Endothelial cell of umbilical vein (primary cell): ENCODE measurements at regions not wholly inside any gene's neighbourhood (a gene's known extent, or its start where the extent isn't known, plus 50 kb on each side); places are given as distances from the start of the nearest gene placed in this dataset.

Source experiments
- BruUV-seq: library from RNA; stranded (reverse); fragments of 400-500 nt; replicated peaks from 2 replicates; lab custom pipeline; 2021; lab: Mats Ljungman, UMichigan
- CTCF ChIA-PET: fragments of 300-600, 350-600 bp; sonication (Branson Sonifier 250); formaldehyde crosslinking; loops from one replicate; lab custom pipeline; 2021; ENCODE audit warnings: antibody characterized with exemption, inconsistent platforms; lab: Charles Lee
- POLR2A ChIA-PET: fragments of 300-600, 350-600 bp; sonication (Branson Sonifier 250); formaldehyde crosslinking; loops from one replicate; lab custom pipeline; 2021; ENCODE audit warnings: antibody characterized with exemption, inconsistent platforms; lab: Charles Lee
- DNase-seq: peaks from one replicate; pipeline ENCODE4 v3.0.0-alpha.2; 2011; ENCODE audit warnings: low read depth, low spot score
- FAIRE-seq: peaks from 2 replicates; lab custom pipeline; 2011; peaks lifted over from hg19 to GRCh38; lab: Jason Lieb, UNC
- H2AFZ ChIP-seq: 2 replicates; pipeline ENCODE4 v1.6.0; 2012; ENCODE audit warnings: low read depth, low read length, control low read depth, inconsistent platforms
- H3K27ac ChIP-seq: 2 replicates; pipeline ENCODE4 v1.5.1; 2011; ENCODE audit warnings: low read depth, mild to moderate bottlenecking, control low read depth, low read length, moderate library complexity; ENCODE audit not compliant: insufficient read depth
- H3K27me3 ChIP-seq, 2 experiments: 2 replicates each; pipeline versions ENCODE4 v1.6.0 to v1.6.1; 2011; ENCODE audit warnings: low read length in 2 of 2, mixed read lengths in 1 of 2; ENCODE audit not compliant: control insufficient read depth in 2 of 2, insufficient read depth in 2 of 2
- H3K36me3 ChIP-seq, 2 experiments: 2 replicates in 1 of 2; 3 replicates in 1 of 2; pipeline ENCODE4 v1.5.1; 2011; ENCODE audit warnings: low read length in 2 of 2, mild to moderate bottlenecking in 1 of 2, moderate library complexity in 1 of 2; ENCODE audit not compliant: control insufficient read depth in 2 of 2, insufficient read depth in 2 of 2; ENCODE audit errors: extremely low read depth in 1 of 2
- H3K4me1 ChIP-seq: 3 replicates; pipeline ENCODE4 v1.5.1; 2011; ENCODE audit warnings: mild to moderate bottlenecking, low read length; ENCODE audit not compliant: control insufficient read depth, insufficient read depth; ENCODE audit errors: extremely low read depth
- H3K4me2 ChIP-seq: 2 replicates; pipeline ENCODE4 v1.6.1; 2011; ENCODE audit warnings: low read length, control low read depth, mixed read lengths; ENCODE audit not compliant: insufficient read depth
- H3K4me3 ChIP-seq, 3 experiments: fragments of 200-600 bp in 1 of 3; sonication (generic), shearing (Covaris generic) in 1 of 3; replicated peaks in 1 of 3; 2 replicates each; pipeline ENCODE4 v1.5.1; 2011 to 2016; ENCODE audit warnings: control low read depth in 3 of 3, low read length in 3 of 3, mild to moderate bottlenecking in 2 of 3, inconsistent platforms in 1 of 3, low read depth in 1 of 3, moderate library complexity in 1 of 3; ENCODE audit not compliant: insufficient read depth in 1 of 3
- H3K79me2 ChIP-seq: 2 replicates; pipeline ENCODE4 v1.6.0; 2012; ENCODE audit warnings: low read length, inconsistent platforms; ENCODE audit not compliant: control insufficient read depth, insufficient read depth
- H3K9ac ChIP-seq: replicated peaks from 2 replicates; pipeline ENCODE3; 2011; ENCODE audit warnings: low read length, control low read depth; ENCODE audit not compliant: insufficient read depth; ENCODE audit errors: extremely low read depth
- H3K9me1 ChIP-seq: replicated peaks from 3 replicates; pipeline ENCODE4 v1.6.0; 2011; ENCODE audit warnings: mild to moderate bottlenecking, low read length; ENCODE audit not compliant: control insufficient read depth, insufficient read depth; ENCODE audit errors: extremely low read depth
- H3K9me3 ChIP-seq: replicated peaks from 2 replicates; pipeline ENCODE4 v1.5.1; 2012; ENCODE audit warnings: low read length, inconsistent platforms; ENCODE audit not compliant: control insufficient read depth, insufficient read depth
- H4K20me1 ChIP-seq: replicated peaks from 2 replicates; pipeline ENCODE3; 2011; ENCODE audit warnings: mild to moderate bottlenecking, low read length; ENCODE audit not compliant: control insufficient read depth, insufficient read depth; ENCODE audit errors: extremely low read depth
- EZH2 ChIP-seq: IDR thresholded peaks from 2 replicates; pipeline ENCODE4 v1.6.1; 2012; ENCODE audit warnings: borderline replicate concordance, low read depth, mild to moderate bottlenecking, moderate library complexity, low read length, inconsistent platforms; ENCODE audit not compliant: severe bottlenecking
- FOS ChIP-seq: IDR thresholded peaks from 2 replicates; pipeline ENCODE4 v1.6.1; 2011; ENCODE audit warnings: mild to moderate bottlenecking, low read length, moderate library complexity, borderline replicate concordance; ENCODE audit not compliant: insufficient read depth
- GATA2 ChIP-seq: IDR thresholded peaks from 2 replicates; pipeline ENCODE4 v1.7.0; 2011; ENCODE audit warnings: low read depth, mild to moderate bottlenecking, moderate library complexity, mixed read lengths, low read length; ENCODE audit not compliant: insufficient read length, insufficient read depth
- JUN ChIP-seq: IDR thresholded peaks from 2 replicates; pipeline ENCODE4 v1.6.1; 2011; ENCODE audit warnings: borderline replicate concordance, low read depth; ENCODE audit not compliant: insufficient read length, insufficient read depth
- MYC ChIP-seq: IDR thresholded peaks from one replicate; pipeline ENCODE4 v1.6.1; 2011; ENCODE audit warnings: mild to moderate bottlenecking, low read depth, low read length
- POLR2A ChIP-seq: IDR thresholded peaks from 2 replicates; pipeline ENCODE4 v1.6.1; 2012; ENCODE audit warnings: low read depth, mild to moderate bottlenecking, control low read depth, low read length
- POLR2AphosphoS5 ChIP-seq: IDR thresholded peaks from 2 replicates; pipeline ENCODE4 v1.6.1; 2012; ENCODE audit warnings: low read depth, mild to moderate bottlenecking, control low read depth, low read length, moderate library complexity; ENCODE audit not compliant: insufficient read depth
- dilution Hi-C: fragments of 300-500 bp; cut with MboI; formaldehyde crosslinking; loops from one replicate; pipeline ENCODE4 v1.15.0; 2019; ENCODE audit warnings: low sequenced_read_pairs; ENCODE audit not compliant: extremely low pct_ligation_motif_present
- intact Hi-C: fragments of 100-400 bp; cut with micrococcal nuclease; formaldehyde crosslinking; loops from one replicate; pipeline ENCODE4 v1.10.0; 2022
- TF ChIP-seq, protein P1 (sequence below): IDR thresholded peaks from 2 replicates; pipeline ENCODE4 v1.6.1; 2011; ENCODE audit not compliant: insufficient read depth, insufficient read length
- TF ChIP-seq, protein P2 (sequence below), 2 donors: IDR thresholded peaks; 1 replicate in 1 of 2; 2 replicates in 1 of 2; pipeline ENCODE4 v1.5.1; 2011; ENCODE audit warnings: low read length in 2 of 2, mild to moderate bottlenecking in 2 of 2, moderate library complexity in 2 of 2, control low read depth in 1 of 2, inconsistent platforms in 1 of 2, low read depth in 1 of 2; ENCODE audit not compliant: insufficient read depth in 1 of 2; ENCODE audit errors: extremely low read depth in 1 of 2

DNA sequence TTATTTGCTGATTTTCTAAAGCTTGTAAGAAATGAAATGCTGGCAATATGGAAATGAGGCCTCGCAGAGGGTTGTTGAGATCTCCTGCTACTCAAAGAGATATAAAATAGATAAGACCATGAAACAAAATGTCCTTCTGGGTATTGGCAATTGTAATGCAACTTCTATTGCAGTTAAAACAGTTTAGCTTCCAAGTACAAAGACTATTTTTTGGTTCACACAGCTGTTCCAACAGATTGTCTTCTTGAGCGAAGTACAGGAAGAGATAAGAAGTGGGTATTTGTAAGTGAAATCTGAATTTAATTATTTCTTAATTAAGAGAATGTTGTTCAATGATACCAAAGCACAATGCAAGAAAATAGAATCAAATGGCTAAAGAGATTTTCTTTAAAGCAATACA is 801.5 kb upstream of the GBE1 start:
- TF ChIP-seq GATA2: no peak
- TF ChIP-seq POLR2A: no peak
- no peak for TF ChIP-seq JUN
- TF ChIP-seq, protein P1, sequence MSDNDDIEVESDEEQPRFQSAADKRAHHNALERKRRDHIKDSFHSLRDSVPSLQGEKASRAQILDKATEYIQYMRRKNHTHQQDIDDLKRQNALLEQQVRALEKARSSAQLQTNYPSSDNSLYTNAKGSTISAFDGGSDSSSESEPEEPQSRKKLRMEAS: no peak
- TF ChIP-seq FOS: no peak
- no peak for TF ChIP-seq MYC
- no TSS peak for BruUV-seq
- CTCF ChIA-PET: no interaction called here
- Histone ChIP-seq H3K36me3 (no peaks in the 10 kb centered on the region), H3K27me3 (no peaks in the 10 kb centered on the region), H4K20me1 (no peaks in the 10 kb centered on the region), H3K4me2 (no peak overlapping the region), H3K79me2 (no peaks in the 10 kb centered on the region), H3K9ac (no peak overlapping the region), H3K9me1 (no peaks in the 10 kb centered on the region), H3K4me3 (no peak overlapping the region), H3K4me1 (no peaks in the 10 kb centered on the region), H3K9me3 (peaks cover 4% of the 10 kb centered on the region), H3K27ac (no peak overlapping the region), H2AFZ (no peak overlapping the region)
- FAIRE-seq (no peak), DNase-seq (no peak)
- intact Hi-C loops: no loop called here
- dilution Hi-C loops: no loop called here
- POLR2A ChIA-PET: no interaction called here

DNA sequence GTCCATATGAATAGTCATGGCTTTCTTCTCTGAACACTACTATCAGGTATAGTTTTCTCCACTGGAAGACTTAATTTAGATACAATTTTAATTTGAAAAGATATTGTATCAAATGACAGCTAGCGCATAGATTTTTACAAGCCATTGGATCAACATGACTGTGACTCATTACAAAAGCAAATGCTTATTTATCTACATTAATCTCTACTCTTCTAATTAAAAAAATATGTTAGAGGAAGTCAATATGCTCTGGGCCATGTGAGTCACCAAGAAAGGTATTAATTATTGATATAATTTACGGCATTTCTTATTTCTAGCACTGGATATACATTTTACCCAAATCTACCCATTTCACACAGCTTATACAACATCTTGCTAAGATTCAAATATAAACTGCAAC is 800.3 kb upstream of the GBE1 start:
- H3K27ac ChIP-seq: no peak overlapping the region
- POLR2A ChIA-PET: no interaction called here

More for the DNA sequence above, 800.3 kb upstream of the GBE1 start:
- no peaks in the 10 kb centered on the region for H3K4me1 ChIP-seq
- H3K79me2 ChIP-seq: no peaks in the 10 kb centered on the region
- no peak for TF ChIP-seq POLR2A
- TF ChIP-seq, protein P1: no peak
- TF ChIP-seq GATA2: no peak
- TF ChIP-seq POLR2AphosphoS5: no peak
- TF ChIP-seq EZH2: no peak
- TF ChIP-seq, protein P2, sequence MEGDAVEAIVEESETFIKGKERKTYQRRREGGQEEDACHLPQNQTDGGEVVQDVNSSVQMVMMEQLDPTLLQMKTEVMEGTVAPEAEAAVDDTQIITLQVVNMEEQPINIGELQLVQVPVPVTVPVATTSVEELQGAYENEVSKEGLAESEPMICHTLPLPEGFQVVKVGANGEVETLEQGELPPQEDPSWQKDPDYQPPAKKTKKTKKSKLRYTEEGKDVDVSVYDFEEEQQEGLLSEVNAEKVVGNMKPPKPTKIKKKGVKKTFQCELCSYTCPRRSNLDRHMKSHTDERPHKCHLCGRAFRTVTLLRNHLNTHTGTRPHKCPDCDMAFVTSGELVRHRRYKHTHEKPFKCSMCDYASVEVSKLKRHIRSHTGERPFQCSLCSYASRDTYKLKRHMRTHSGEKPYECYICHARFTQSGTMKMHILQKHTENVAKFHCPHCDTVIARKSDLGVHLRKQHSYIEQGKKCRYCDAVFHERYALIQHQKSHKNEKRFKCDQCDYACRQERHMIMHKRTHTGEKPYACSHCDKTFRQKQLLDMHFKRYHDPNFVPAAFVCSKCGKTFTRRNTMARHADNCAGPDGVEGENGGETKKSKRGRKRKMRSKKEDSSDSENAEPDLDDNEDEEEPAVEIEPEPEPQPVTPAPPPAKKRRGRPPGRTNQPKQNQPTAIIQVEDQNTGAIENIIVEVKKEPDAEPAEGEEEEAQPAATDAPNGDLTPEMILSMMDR (IDR thresholded peaks at IDR 0.05; ENCODE audit: extremely low read depth in 1 of 2, insufficient read depth in 1 of 2, low read depth in 1 of 2, low read length in 2 of 2): no peak
- BruUV-seq: no TSS peak
- H3K4me2 ChIP-seq: no peak overlapping the region
- DNase-seq: no peak
- H2AFZ ChIP-seq: no peak overlapping the region
- H3K36me3 ChIP-seq: no peaks in the 10 kb centered on the region
- H3K4me3 ChIP-seq: no peak overlapping the region
- no peak for FAIRE-seq
- no peaks in the 10 kb centered on the region for H3K27me3 ChIP-seq
- intact Hi-C loops: no loop called here
- H3K9me1 ChIP-seq: no peaks in the 10 kb centered on the region
- dilution Hi-C loops: no loop called here
- CTCF ChIA-PET: no interaction called here
- H3K9me3 ChIP-seq: peaks cover 4% of the 10 kb centered on the region
- H3K9ac ChIP-seq: no peak overlapping the region
- no peaks in the 10 kb centered on the region for H4K20me1 ChIP-seq
